ENCODE measurements at regions not wholly inside any gene's neighbourhood (a gene's known extent, or its start where the extent isn't known, plus 50 kb on each side); places are given as distances from the start of the nearest gene placed in this dataset.

- H3K4me3 Mint-ChIP-seq = no peak overlapping the region
- no peak overlapping the region for H3K27ac ChIP-seq (ENCODE audit: low read length)
- no peaks in the 10 kb centered on the region for H3K36me3 Mint-ChIP-seq
- no peaks in the 10 kb centered on the region for H3K36me3 ChIP-seq (ENCODE audit: control insufficient read depth, insufficient read depth, low read length)
- H3K9me3 Mint-ChIP-seq = peaks cover 2 to 7% of the 10 kb centered on the region in 2 donors
- no peak overlapping the region for H3K27ac Mint-ChIP-seq
- H3K9me3 ChIP-seq (ENCODE audit: control insufficient read depth, insufficient read depth, low read length) = no peaks in the 10 kb centered on the region
- H3K4me1 Mint-ChIP-seq = no peaks in the 10 kb centered on the region
- intact Hi-C loops (cut with micrococcal nuclease) = no loop called here
- no peaks in the 10 kb centered on the region for H3K27me3 Mint-ChIP-seq (ENCODE audit: low read depth in 2 of 2)
- TF ChIP-seq CTCF (IDR thresholded peaks at IDR 0.05) = no peak
- ATAC-seq (no peak), DNase-seq (no peak)
- 73% methylated on average over 1 of the region's 1 CpG for WGBS (ENCODE audit: insufficient coverage)
- H3K27me3 ChIP-seq (ENCODE audit: control insufficient read depth, insufficient read depth, low read length) = no peaks in the 10 kb centered on the region
- H3K4me3 ChIP-seq (ENCODE audit: low read length) = no peak overlapping the region
- H3K4me1 ChIP-seq (ENCODE audit: control insufficient read depth, insufficient read depth, low read length) = no peaks in the 10 kb centered on the region
Measured at GRCh38 chr4:22957774-22958309, 265.1 kb downstream of the GBA3 start.

- no peaks in the 10 kb centered on the region for H3K36me3 Mint-ChIP-seq
- ATAC-seq (no peak), DNase-seq (no peak)
- intact Hi-C loops (cut with micrococcal nuclease) = no loop called here
- H3K27ac Mint-ChIP-seq = no peak overlapping the region
- TF ChIP-seq CTCF (IDR thresholded peaks at IDR 0.05) = no peak
- H3K27me3 Mint-ChIP-seq (ENCODE audit: low read depth in 2 of 2) = no peaks in the 10 kb centered on the region
- no peak overlapping the region for H3K4me3 Mint-ChIP-seq
- Histone ChIP-seq H3K27ac (ENCODE audit: low read length) (no peak overlapping the region), H3K4me1 (ENCODE audit: control insufficient read depth, insufficient read depth, low read length) (no peaks in the 10 kb centered on the region), H3K9me3 (ENCODE audit: control insufficient read depth, insufficient read depth, low read length) (no peaks in the 10 kb centered on the region), H3K36me3 (ENCODE audit: control insufficient read depth, insufficient read depth, low read length) (no peaks in the 10 kb centered on the region), H3K4me3 (ENCODE audit: low read length) (no peak overlapping the region), H3K27me3 (ENCODE audit: control insufficient read depth, insufficient read depth, low read length) (no peaks in the 10 kb centered on the region)
- no peaks in the 10 kb centered on the region for H3K4me1 Mint-ChIP-seq
- 86% methylated on average over 3 of the region's 6 CpGs for WGBS (ENCODE audit: insufficient coverage)
- H3K9me3 Mint-ChIP-seq = peaks cover 2 to 6% of the 10 kb centered on the region in 2 donors
Measured at GRCh38 chr4:22949161-22949855, 256.6 kb downstream of the GBA3 start.

GRCh38 chr4:22947851-22948250 is 255.1 kb downstream of the GBA3 start:
- H3K27me3 ChIP-seq (ENCODE audit: control insufficient read depth, insufficient read depth, low read length) = no peaks in the 10 kb centered on the region
- H3K9me3 ChIP-seq (ENCODE audit: control insufficient read depth, insufficient read depth, low read length) = no peaks in the 10 kb centered on the region
- no peak for DNase-seq
- H3K4me1 Mint-ChIP-seq = no peaks in the 10 kb centered on the region
- no peaks in the 10 kb centered on the region for H3K4me1 ChIP-seq (ENCODE audit: control insufficient read depth, insufficient read depth, low read length)
- no peak for TF ChIP-seq CTCF (IDR thresholded peaks at IDR 0.05)
- H3K27ac ChIP-seq (ENCODE audit: low read length) = no peak overlapping the region
- no peaks in the 10 kb centered on the region for H3K36me3 Mint-ChIP-seq
- ATAC-seq = no peak
- no peak overlapping the region for H3K4me3 ChIP-seq (ENCODE audit: low read length)
- no peak overlapping the region for H3K4me3 Mint-ChIP-seq
- H3K27me3 Mint-ChIP-seq (ENCODE audit: low read depth in 2 of 2) = no peaks in the 10 kb centered on the region
- 88% methylated on average over 5 of the region's 5 CpGs for WGBS (ENCODE audit: insufficient coverage)
- no peak overlapping the region for H3K27ac Mint-ChIP-seq
- H3K9me3 Mint-ChIP-seq = peaks cover 2 to 6% of the 10 kb centered on the region in 2 donors
- intact Hi-C loops (cut with micrococcal nuclease) = no loop called here
- no peaks in the 10 kb centered on the region for H3K36me3 ChIP-seq (ENCODE audit: control insufficient read depth, insufficient read depth, low read length)

All from natural killer cell (primary cell).